Neural progenitor cell (in vitro differentiated cells): ENCODE measurements at regions not wholly inside any gene's neighbourhood (a gene's known extent, or its start where the extent isn't known, plus 50 kb on each side); places are given as distances from the start of the nearest gene placed in this dataset.

ENCODE experiments used
- EZH2 ChIP-seq: fragments of 200-600 bp; sonication (generic); IDR thresholded peaks from 2 replicates; pipeline ENCODE4 v1.6.1; 2017; ENCODE audit warnings: antibody characterized with exemption, mild to moderate bottlenecking, moderate library complexity
- TF ChIP-seq, protein P1 (sequence below): fragments of 200-600 bp; sonication (generic); IDR thresholded peaks from 2 replicates; pipeline ENCODE4 v1.5.1; 2017; ENCODE audit warnings: antibody characterized with exemption, mild to moderate bottlenecking

GRCh38 chr10:131797626-131798025, 103.2 kb upstream of the PPP2R2D start:
- TF ChIP-seq EZH2, result no peak
- TF ChIP-seq, protein P1, sequence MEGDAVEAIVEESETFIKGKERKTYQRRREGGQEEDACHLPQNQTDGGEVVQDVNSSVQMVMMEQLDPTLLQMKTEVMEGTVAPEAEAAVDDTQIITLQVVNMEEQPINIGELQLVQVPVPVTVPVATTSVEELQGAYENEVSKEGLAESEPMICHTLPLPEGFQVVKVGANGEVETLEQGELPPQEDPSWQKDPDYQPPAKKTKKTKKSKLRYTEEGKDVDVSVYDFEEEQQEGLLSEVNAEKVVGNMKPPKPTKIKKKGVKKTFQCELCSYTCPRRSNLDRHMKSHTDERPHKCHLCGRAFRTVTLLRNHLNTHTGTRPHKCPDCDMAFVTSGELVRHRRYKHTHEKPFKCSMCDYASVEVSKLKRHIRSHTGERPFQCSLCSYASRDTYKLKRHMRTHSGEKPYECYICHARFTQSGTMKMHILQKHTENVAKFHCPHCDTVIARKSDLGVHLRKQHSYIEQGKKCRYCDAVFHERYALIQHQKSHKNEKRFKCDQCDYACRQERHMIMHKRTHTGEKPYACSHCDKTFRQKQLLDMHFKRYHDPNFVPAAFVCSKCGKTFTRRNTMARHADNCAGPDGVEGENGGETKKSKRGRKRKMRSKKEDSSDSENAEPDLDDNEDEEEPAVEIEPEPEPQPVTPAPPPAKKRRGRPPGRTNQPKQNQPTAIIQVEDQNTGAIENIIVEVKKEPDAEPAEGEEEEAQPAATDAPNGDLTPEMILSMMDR, result no peak
